K562 (cell line): ENCODE measurements at regions not wholly inside any gene's neighbourhood (a gene's known extent, or its start where the extent isn't known, plus 50 kb on each side); places are given as distances from the start of the nearest gene placed in this dataset.

Experiments
- ATAC-seq: fragments of 200-7000 bp; cut with Tn5 transposase; 3 replicates; pipeline ENCODE4 v1.9.1; 2020; ENCODE audit warnings: moderate library complexity
- BruUV-seq: library from RNA; stranded (reverse); fragments of 400-500 nt; replicated peaks from 2 replicates; lab custom pipeline; 2021; lab: Mats Ljungman, UMichigan
- CTCF ChIA-PET: fragments of 300-600 bp; formaldehyde crosslinking; extraction: SDS; loops from one replicate; lab custom pipeline; 2021; ENCODE audit warnings: low intra/inter-chr PET ratio; lab: Yijun Ruan, JAX
- POLR2A ChIA-PET: fragments of 300-600, 350-650 bp; sonication (Branson Sonifier 250); formaldehyde crosslinking; extraction: SDS; loops from one replicate; lab custom pipeline; 2021; ENCODE audit warnings: antibody characterized with exemption, inconsistent platforms; lab: Yijun Ruan, JAX
- DNase-seq, 4 experiments: peaks; one replicate each; pipeline versions ENCODE4 v3.0.0 to v3.0.0-alpha.2; 2011 to 2018; ENCODE audit warnings: low spot score in 3 of 4, mixed read lengths in 3 of 4; ENCODE audit errors: extremely low read depth in 1 of 4
- FAIRE-seq: peaks from 2 replicates; lab custom pipeline; 2011; peaks lifted over from hg19 to GRCh38; lab: Jason Lieb, UNC
- H2AFZ ChIP-seq: 2 replicates; pipeline ENCODE4 v1.6.0; 2011; ENCODE audit warnings: low read depth, low read length, control low read depth, inconsistent platforms
- H3K27ac ChIP-seq: fragments of 200-600 bp; 3 replicates; pipeline ENCODE4 v1.8.0; 2011; ENCODE audit warnings: low read depth, mild to moderate bottlenecking, control low read depth, inconsistent platforms, low read length, moderate library complexity, mixed read lengths; ENCODE audit errors: extremely low read depth
- H3K27me3 ChIP-seq, 2 experiments: fragments of 300-600 bp in 1 of 2; 2 replicates in 1 of 2; 3 replicates in 1 of 2; pipeline versions ENCODE4 v1.6.0 to v1.8.0; 2011; ENCODE audit warnings: inconsistent platforms in 2 of 2, low read length in 2 of 2, mild to moderate bottlenecking in 1 of 2, mixed read lengths in 1 of 2, moderate library complexity in 1 of 2; ENCODE audit not compliant: control insufficient read depth in 2 of 2, insufficient read depth in 2 of 2
- H3K36me3 ChIP-seq: fragments of 300-600 bp; 3 replicates; pipeline ENCODE4 v1.8.0; 2011; ENCODE audit warnings: mild to moderate bottlenecking, low read length, inconsistent platforms; ENCODE audit not compliant: control insufficient read depth, insufficient read depth
- H3K4me1 ChIP-seq, 2 experiments: fragments of 200-600 bp in 1 of 2; replicated peaks in 1 of 2; 2 replicates in 1 of 2; 3 replicates in 1 of 2; pipeline versions ENCODE4 v1.5.1 to v1.8.0; 2011; ENCODE audit warnings: inconsistent platforms in 2 of 2, low read length in 2 of 2, mild to moderate bottlenecking in 1 of 2, mixed read lengths in 1 of 2, moderate library complexity in 1 of 2; ENCODE audit not compliant: control insufficient read depth in 2 of 2, insufficient read depth in 2 of 2
- H3K4me2 ChIP-seq: 2 replicates; pipeline ENCODE4 v1.6.1; 2011; ENCODE audit warnings: low read length, control low read depth, inconsistent platforms, mixed read lengths; ENCODE audit not compliant: insufficient read depth
- H3K4me3 ChIP-seq: fragments of 200-600 bp; sonication (generic), shearing (Covaris generic); 2 replicates; pipeline ENCODE4 v1.5.1; 2016; ENCODE audit warnings: control low read depth, inconsistent platforms
- H3K79me2 ChIP-seq: fragments of 200-600 bp; 3 replicates; pipeline ENCODE4 v1.8.0; 2011; ENCODE audit warnings: low read length, inconsistent platforms; ENCODE audit not compliant: control insufficient read depth, insufficient read depth
- H3K9ac ChIP-seq, 2 experiments: 2 replicates each; pipeline versions ENCODE4 v1.6.0 to v1.6.1; 2011; ENCODE audit warnings: low read depth in 2 of 2, low read length in 2 of 2, control low read depth in 1 of 2, inconsistent platforms in 1 of 2, mild to moderate bottlenecking in 1 of 2, mixed read lengths in 1 of 2; ENCODE audit not compliant: insufficient read depth in 1 of 2
- H3K9me1 ChIP-seq: one replicate; pipeline ENCODE4 v1.6.0; 2011; ENCODE audit warnings: inconsistent platforms, mild to moderate bottlenecking, low read length, moderate library complexity; ENCODE audit not compliant: control insufficient read depth, insufficient read depth
- H3K9me3 ChIP-seq: replicated peaks from 2 replicates; pipeline ENCODE4 v1.5.1; 2011; ENCODE audit warnings: low read depth, low read length, inconsistent platforms; ENCODE audit not compliant: control insufficient read depth, insufficient read depth
- H4K20me1 ChIP-seq: replicated peaks from 2 replicates; pipeline ENCODE4 v1.6.1; 2011; ENCODE audit warnings: low read length, inconsistent platforms, mixed read lengths; ENCODE audit not compliant: control insufficient read depth, insufficient read depth
- ETS2 ChIP-seq: IDR thresholded peaks from 2 replicates; pipeline ENCODE4 v1.6.1; 2016; ENCODE audit warnings: borderline replicate concordance, missing genetic modification characterization, mild to moderate bottlenecking, moderate library complexity, missing compliant biosample characterization; ENCODE audit not compliant: poor library complexity, severe bottlenecking
- HMG20A ChIP-seq: fragments of 450-650 bp; formaldehyde crosslinking; conservative IDR thresholded peaks from 2 replicates; pipeline ENCODE4 v1.4.0; 2020; ENCODE audit warnings: mild to moderate bottlenecking, mixed read lengths
- L3MBTL2 ChIP-seq: fragments of 450-650 bp; IDR thresholded peaks from 2 replicates; pipeline ENCODE4 v1.6.1; 2016; ENCODE audit warnings: mild to moderate bottlenecking, moderate library complexity
- MAFG ChIP-seq: fragments of 450-650 bp; conservative IDR thresholded peaks from 2 replicates; pipeline ENCODE4 v1.6.1; 2016; ENCODE audit warnings: missing genetic modification characterization, missing compliant biosample characterization
- MBD2 ChIP-seq: sonication (generic); IDR thresholded peaks from 2 replicates; pipeline ENCODE4 v1.6.1; 2016; ENCODE audit warnings: low read depth, borderline replicate concordance
- MCM3 ChIP-seq: fragments of 450-650 bp; IDR thresholded peaks from 2 replicates; pipeline ENCODE4 v1.6.1; 2016
- MTA2 ChIP-seq: fragments of 450-650 bp; IDR thresholded peaks from 2 replicates; pipeline ENCODE4 v1.6.1; 2016; ENCODE audit warnings: low read depth
- NONO ChIP-seq, 2 experiments: fragments of 200-400 bp in 1 of 2; fragments of 450-650 bp in 1 of 2; formaldehyde crosslinking in 1 of 2; IDR thresholded peaks; 2 replicates each; pipeline ENCODE4 v1.6.1; 2017; ENCODE audit warnings: low read depth in 2 of 2, mild to moderate bottlenecking in 2 of 2, moderate library complexity in 2 of 2, low read length in 1 of 2
- OTX1 ChIP-seq: fragments of 450-650 bp; formaldehyde crosslinking; IDR thresholded peaks from 2 replicates; pipeline ENCODE4 v1.4.0; 2022; ENCODE audit warnings: mild to moderate bottlenecking
- POLR3A ChIP-seq: IDR thresholded peaks from 2 replicates; pipeline ENCODE4 v1.6.1; 2011; ENCODE audit warnings: borderline replicate concordance, mild to moderate bottlenecking, moderate library complexity; ENCODE audit not compliant: insufficient read length, insufficient read depth; ENCODE audit errors: extremely low read depth
- RNF2 ChIP-seq: sonication (generic); IDR thresholded peaks from 2 replicates; pipeline ENCODE4 v1.6.1; 2016
- SUPT5H ChIP-seq: fragments of 450-650 bp; IDR thresholded peaks from 2 replicates; pipeline ENCODE4 v1.6.1; 2016
- TCF15 ChIP-seq: fragments of 250-450 bp; sonication (Bioruptor Pico); IDR thresholded peaks from 2 replicates; pipeline ENCODE4 v1.8.0; 2022; ENCODE audit warnings: moderate library complexity, mild to moderate bottlenecking, inconsistent platforms
- ZC3H4 ChIP-seq: sonication (generic); formaldehyde crosslinking; IDR thresholded peaks from 2 replicates; pipeline ENCODE4 v1.9.0; 2021; ENCODE audit warnings: missing genetic modification reagents, borderline replicate concordance
- ZNF143 ChIP-seq: sonication (generic); formaldehyde crosslinking; IDR thresholded peaks from 2 replicates; pipeline ENCODE4 v1.9.0; 2022; ENCODE audit warnings: mild to moderate bottlenecking, missing genetic modification reagents
- WGBS: fragments of 100-300 bp; shearing (Covaris generic); methylation state at CpG from one replicate; pipeline ENCODE4 v1.1.6; 2016; ENCODE audit warnings: low coverage, mixed read lengths; ENCODE audit not compliant: insufficient coverage; ENCODE audit errors: missing lambda C conversion rate; 5-methylcytosine and 5-hydroxymethylcytosine counted together
- in situ Hi-C: fragments of 300-500 bp; cut with MboI; formaldehyde crosslinking; loops from 4 replicates; pipeline ENCODE4 v1.15.0; 2018; ENCODE audit warnings: inconsistent platforms, mixed read lengths
- intact Hi-C: fragments of 100-400 bp; cut with micrococcal nuclease; formaldehyde crosslinking; loops from 2 replicates; pipeline ENCODE4 v1.14.2; 2022
- TF ChIP-seq, protein P1 (sequence below), 2 experiments: fragments of 450-650 bp; formaldehyde crosslinking in 1 of 2; IDR thresholded peaks; 2 replicates each; pipeline versions ENCODE4 v1.4.0 to v1.6.1; 2014 to 2020; ENCODE audit warnings: mild to moderate bottlenecking in 2 of 2, borderline replicate concordance in 1 of 2, low read depth in 1 of 2

DNA sequence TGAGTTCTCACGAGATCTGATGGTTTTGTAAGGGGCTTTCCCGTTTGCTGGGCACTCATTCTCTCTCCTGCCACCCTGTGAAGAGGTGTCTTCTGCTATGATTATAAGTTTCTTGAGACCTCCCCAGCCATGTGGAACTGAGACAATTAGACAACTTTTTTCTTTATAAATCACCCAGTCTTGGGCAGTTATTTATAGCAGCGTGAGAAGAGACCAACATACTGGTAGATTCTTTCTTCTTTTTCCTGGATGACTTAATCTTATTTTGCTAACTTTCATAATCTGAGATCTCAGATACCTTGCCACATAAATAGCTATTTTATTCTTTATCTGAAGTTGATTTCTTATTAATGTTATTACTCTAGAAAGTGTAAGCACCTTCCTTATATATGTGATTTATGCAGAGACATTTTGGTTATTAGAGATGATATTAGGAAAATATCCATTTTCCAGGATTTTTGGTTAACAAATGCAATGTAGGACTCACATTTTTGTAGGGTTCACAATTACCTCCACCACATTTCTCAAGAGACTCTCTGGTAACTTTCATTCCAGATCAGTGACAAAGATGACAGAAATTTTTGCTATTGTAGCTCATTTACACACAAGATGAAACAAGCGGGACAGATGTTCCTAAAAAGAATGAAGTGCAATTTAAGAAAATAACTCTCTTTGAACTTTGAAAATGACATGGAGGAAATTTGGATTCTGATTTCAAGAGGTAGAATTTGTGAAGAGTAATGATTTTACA, 97.9 kb upstream of the RND3 start:
- Histone ChIP-seq H3K4me3 (no peak overlapping the region), H3K27me3 (no peaks in the 10 kb centered on the region), H2AFZ (no peak overlapping the region), H4K20me1 (no peaks in the 10 kb centered on the region), H3K79me2 (no peaks in the 10 kb centered on the region), H3K27ac (no peak overlapping the region), H3K4me2 (no peak overlapping the region), H3K36me3 (no peaks in the 10 kb centered on the region), H3K9me3 (no peaks in the 10 kb centered on the region), H3K9me1 (no peaks in the 10 kb centered on the region), H3K9ac (no peak overlapping the region), H3K4me1 (no peaks in the 10 kb centered on the region)
- ATAC-seq, result no peak
- intact Hi-C loops, result no loop called here
- BruUV-seq, result no TSS peak
- no peak for DNase-seq
- ChIA-PET POLR2A (no interaction called here), CTCF (no interaction called here)
- 1% methylated on average over 4 of the region's 4 CpGs for WGBS
- no peak for FAIRE-seq
- in situ Hi-C loops, result no loop called here
- TF ChIP-seq ETS2 (no peak), ZNF143 (CRISPR knock-in tag) (no peak), MAFG (tag) (no peak), TCF15 (CRISPR knock-in tag) (no peak), NONO (IDR thresholded peaks at IDR 0.05; ENCODE audit: low read depth in 2 of 2, low read length in 1 of 2) (no peak), ZC3H4 (CRISPR knock-in tag) (no peak), L3MBTL2 (no peak), HMG20A (CRISPR knock-in tag) (no peak), MBD2 (no peak), POLR3A (no peak), MCM3 (no peak), MTA2 (no peak), SUPT5H (no peak), OTX1 (CRISPR knock-in tag) (no peak), RNF2 (no peak)
- TF ChIP-seq, protein P1, sequence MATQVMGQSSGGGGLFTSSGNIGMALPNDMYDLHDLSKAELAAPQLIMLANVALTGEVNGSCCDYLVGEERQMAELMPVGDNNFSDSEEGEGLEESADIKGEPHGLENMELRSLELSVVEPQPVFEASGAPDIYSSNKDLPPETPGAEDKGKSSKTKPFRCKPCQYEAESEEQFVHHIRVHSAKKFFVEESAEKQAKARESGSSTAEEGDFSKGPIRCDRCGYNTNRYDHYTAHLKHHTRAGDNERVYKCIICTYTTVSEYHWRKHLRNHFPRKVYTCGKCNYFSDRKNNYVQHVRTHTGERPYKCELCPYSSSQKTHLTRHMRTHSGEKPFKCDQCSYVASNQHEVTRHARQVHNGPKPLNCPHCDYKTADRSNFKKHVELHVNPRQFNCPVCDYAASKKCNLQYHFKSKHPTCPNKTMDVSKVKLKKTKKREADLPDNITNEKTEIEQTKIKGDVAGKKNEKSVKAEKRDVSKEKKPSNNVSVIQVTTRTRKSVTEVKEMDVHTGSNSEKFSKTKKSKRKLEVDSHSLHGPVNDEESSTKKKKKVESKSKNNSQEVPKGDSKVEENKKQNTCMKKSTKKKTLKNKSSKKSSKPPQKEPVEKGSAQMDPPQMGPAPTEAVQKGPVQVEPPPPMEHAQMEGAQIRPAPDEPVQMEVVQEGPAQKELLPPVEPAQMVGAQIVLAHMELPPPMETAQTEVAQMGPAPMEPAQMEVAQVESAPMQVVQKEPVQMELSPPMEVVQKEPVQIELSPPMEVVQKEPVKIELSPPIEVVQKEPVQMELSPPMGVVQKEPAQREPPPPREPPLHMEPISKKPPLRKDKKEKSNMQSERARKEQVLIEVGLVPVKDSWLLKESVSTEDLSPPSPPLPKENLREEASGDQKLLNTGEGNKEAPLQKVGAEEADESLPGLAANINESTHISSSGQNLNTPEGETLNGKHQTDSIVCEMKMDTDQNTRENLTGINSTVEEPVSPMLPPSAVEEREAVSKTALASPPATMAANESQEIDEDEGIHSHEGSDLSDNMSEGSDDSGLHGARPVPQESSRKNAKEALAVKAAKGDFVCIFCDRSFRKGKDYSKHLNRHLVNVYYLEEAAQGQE (IDR thresholded peaks at IDR 0.05; ENCODE audit: borderline replicate concordance), result no peak
- TF ChIP-seq, protein P1 (CRISPR knock-in tag; IDR thresholded peaks at IDR 0.05; ENCODE audit: low read depth), result no peak
